Panc1 (cell line): ENCODE measurements at regions not wholly inside any gene's neighbourhood (a gene's known extent, or its start where the extent isn't known, plus 50 kb on each side); places are given as distances from the start of the nearest gene placed in this dataset.

Experiments
- ATAC-seq: fragments of 200-7000 bp; cut with Tn5 transposase; 2 replicates; pipeline ENCODE4 v1.9.1; 2020; ENCODE audit warnings: mild to moderate bottlenecking, moderate library complexity
- BruUV-seq: library from RNA; stranded (reverse); fragments of 400-500 nt; replicated peaks from 2 replicates; lab custom pipeline; 2021; lab: Mats Ljungman, UMichigan
- CTCF ChIA-PET: fragments of 300-600 bp; sonication (Branson Sonifier 250); formaldehyde crosslinking; loops from one replicate; lab custom pipeline; 2022; ENCODE audit warnings: antibody characterized with exemption; lab: Charles Lee
- POLR2A ChIA-PET: fragments of 300-600 bp; sonication (Branson Sonifier 250); formaldehyde crosslinking; loops from one replicate; lab custom pipeline; 2022; ENCODE audit warnings: antibody characterized with exemption; lab: Charles Lee
- DNase-seq: peaks from one replicate; pipeline ENCODE4 v3.0.0-alpha.2; 2010; ENCODE audit warnings: low read depth, low spot score
- H3K27ac ChIP-seq: 2 replicates; pipeline ENCODE4 v1.5.1; 2011; ENCODE audit warnings: mild to moderate bottlenecking, low read length, inconsistent platforms
- H3K27me3 ChIP-seq: fragments of 200-500 bp; sonication (Bioruptor generic); 2 replicates; pipeline ENCODE4 v1.6.0; 2014; ENCODE audit warnings: low read length, inconsistent platforms; ENCODE audit not compliant: control insufficient read depth, insufficient read depth
- H3K36me3 ChIP-seq: fragments of 200-500 bp; sonication (Bioruptor generic); 2 replicates; pipeline ENCODE4 v1.5.1; 2014; ENCODE audit warnings: inconsistent platforms, mild to moderate bottlenecking, low read length, moderate library complexity; ENCODE audit not compliant: control insufficient read depth, insufficient read depth
- H3K4me1 ChIP-seq: 2 replicates; pipeline ENCODE4 v1.5.1; 2011; ENCODE audit warnings: inconsistent platforms, mild to moderate bottlenecking, low read length, moderate library complexity; ENCODE audit not compliant: control insufficient read depth, insufficient read depth
- H3K4me3 ChIP-seq, 2 experiments: 2 replicates each; pipeline ENCODE4 v1.5.1; 2011 to 2012; ENCODE audit warnings: low read depth in 2 of 2, low read length in 2 of 2, mild to moderate bottlenecking in 2 of 2, inconsistent platforms in 1 of 2, moderate library complexity in 1 of 2
- H3K9me3 ChIP-seq: fragments of 200-500 bp; sonication (Bioruptor generic); 2 replicates; pipeline ENCODE4 v1.5.1; 2014; ENCODE audit warnings: low read depth, mild to moderate bottlenecking, inconsistent platforms, low read length, moderate library complexity; ENCODE audit not compliant: control insufficient read depth, insufficient read depth
- CTCF ChIP-seq: fragments of 450-650 bp; IDR thresholded peaks from 2 replicates; pipeline ENCODE4 v1.5.1; 2017; ENCODE audit warnings: mild to moderate bottlenecking
- POLR2AphosphoS5 ChIP-seq: IDR thresholded peaks from 2 replicates; pipeline ENCODE4 v1.6.1; 2012; ENCODE audit warnings: mild to moderate bottlenecking, low read depth, low read length, moderate library complexity
- REST ChIP-seq, 2 experiments: IDR thresholded peaks; 2 replicates each; pipeline ENCODE4 v1.6.1; 2011 to 2012; ENCODE audit warnings: low read depth in 2 of 2, control low read depth in 1 of 2, low read length in 1 of 2, mild to moderate bottlenecking in 1 of 2, moderate library complexity in 1 of 2; ENCODE audit not compliant: insufficient read depth in 1 of 2
- SIN3A ChIP-seq: IDR thresholded peaks from 2 replicates; pipeline ENCODE4 v1.6.1; 2012; ENCODE audit warnings: low read depth, mild to moderate bottlenecking, low read length, moderate library complexity, borderline replicate concordance; ENCODE audit not compliant: insufficient read depth
- TCF7L2 ChIP-seq: IDR thresholded peaks from 2 replicates; pipeline ENCODE4 v1.6.1; 2011; ENCODE audit warnings: mild to moderate bottlenecking, low read depth, low read length, inconsistent platforms
- in situ Hi-C: cut with HindIII; loops from 2 replicates; pipeline ENCODE4 v1.10.0; 2016; ENCODE audit warnings: low sequenced_read_pairs, low pct_unique_long_range_greater_than_20kb
- intact Hi-C: fragments of 100-400 bp; cut with micrococcal nuclease; formaldehyde crosslinking; loops from one replicate; pipeline ENCODE4 v1.10.0; 2022; ENCODE audit not compliant: unreplicated experiment

GRCh38 chr2:38141501-38141900 lies 65.5 kb upstream of the CYP1B1 start:
- no peak overlapping the region for H3K27ac ChIP-seq
- no peak overlapping the region for H3K4me3 ChIP-seq
- in situ Hi-C loops, result no loop called here
- H3K9me3 ChIP-seq, result peaks cover 8% of the 10 kb centered on the region; the same call in 1 of the 2 replicates
- DNase-seq (no peak), ATAC-seq (no peak)
- no peaks in the 10 kb centered on the region; the same call in 1 of the 2 replicates for H3K36me3 ChIP-seq
- intact Hi-C loops, result no loop called here
- POLR2A ChIA-PET, result interaction anchor here (0.6 kb wide), 1 partner anchor 20 kb away, joined by 3 read pairs; no protein-coding TSS in a partner anchor
- no peaks in the 10 kb centered on the region; the same call in 1 of the 2 replicates for H3K4me1 ChIP-seq
- TF ChIP-seq CTCF (no peak), TCF7L2 (no peak), POLR2AphosphoS5 (no peak), REST (IDR thresholded peaks at IDR 0.05; ENCODE audit: insufficient read depth in 1 of 2, low read depth in 2 of 2, low read length in 1 of 2) (no peak), SIN3A (no peak)
- no TSS peak for BruUV-seq
- no peaks in the 10 kb centered on the region for H3K27me3 ChIP-seq
- CTCF ChIA-PET, result no interaction called here

GRCh38 chr2:38138996-38139395 lies 63.0 kb upstream of the CYP1B1 start:
- Histone ChIP-seq H3K9me3 (peaks cover 8% of the 10 kb centered on the region; the same call in 1 of the 2 replicates), H3K4me3 (no peak overlapping the region), H3K27ac (no peak overlapping the region), H3K27me3 (no peaks in the 10 kb centered on the region), H3K36me3 (no peaks in the 10 kb centered on the region; the same call in 1 of the 2 replicates), H3K4me1 (no peaks in the 10 kb centered on the region)
- DNase-seq (no peak), ATAC-seq (no peak)
- in situ Hi-C loops (no loop called here), intact Hi-C loops (no loop called here)
- BruUV-seq, result no TSS peak
- CTCF ChIA-PET, result no interaction called here
- POLR2A ChIA-PET, result no interaction called here
- TF ChIP-seq REST (IDR thresholded peaks at IDR 0.05; ENCODE audit: insufficient read depth in 1 of 2, low read depth in 2 of 2, low read length in 1 of 2), result no peak
- TF ChIP-seq TCF7L2, result no peak
- TF ChIP-seq CTCF, result no peak
- no peak for TF ChIP-seq POLR2AphosphoS5
- no peak for TF ChIP-seq SIN3A
